ENCODE measurements at regions not wholly inside any gene's neighbourhood (a gene's known extent, or its start where the extent isn't known, plus 50 kb on each side); places are given as distances from the start of the nearest gene placed in this dataset.
"Not testable (repeated sequence)": the region's sequence is repeated elsewhere in the genome, so short reads cannot be mapped to it uniquely, and the experiment has no call there.

- no peak for DNase-seq
Measured at GRCh38 chr2:183666031-183666430, 541.8 kb downstream of the NUP35 start.

DNA sequence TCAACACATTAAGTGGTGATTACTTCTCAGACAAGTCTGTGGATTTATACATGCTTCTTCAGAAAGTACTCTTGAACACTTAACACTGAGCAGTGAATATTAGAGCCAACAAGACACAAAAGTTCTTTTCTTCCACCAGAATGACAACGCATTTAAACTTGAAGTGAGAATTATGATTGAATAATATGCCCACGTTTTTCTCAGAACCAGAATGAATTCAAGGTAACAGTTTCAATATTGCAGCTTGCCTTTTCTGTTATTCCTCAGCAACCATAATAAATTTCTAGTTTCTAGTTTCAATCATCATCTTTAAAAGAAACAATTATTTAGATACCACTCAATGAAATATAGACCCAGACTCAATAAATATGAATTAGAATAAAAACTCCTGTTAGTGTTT, 547.0 kb downstream of the NUP35 start:
- DNase-seq: no peak

GRCh38 chr2:183678908-183679307, 554.7 kb downstream of the NUP35 start:
- no peak for DNase-seq

DNA sequence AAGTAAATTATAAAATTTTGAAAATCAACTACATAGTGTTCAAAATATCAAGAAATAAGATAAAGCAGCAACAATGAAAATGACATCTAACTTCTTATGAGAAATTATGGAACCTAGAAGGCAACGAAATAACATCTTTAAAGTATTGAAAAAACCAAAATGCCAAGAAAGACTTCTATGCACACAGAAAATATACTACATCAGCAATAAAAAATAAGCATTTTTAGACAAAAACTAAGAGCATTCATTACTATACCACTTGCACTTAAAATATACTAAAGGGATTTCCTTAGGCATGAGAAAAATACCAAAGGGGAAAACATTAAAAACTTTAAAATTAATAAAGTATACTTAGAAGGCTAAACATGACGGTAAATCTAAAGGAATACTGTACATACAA, 556.3 kb downstream of the NUP35 start:
- no peak for DNase-seq

DNA sequence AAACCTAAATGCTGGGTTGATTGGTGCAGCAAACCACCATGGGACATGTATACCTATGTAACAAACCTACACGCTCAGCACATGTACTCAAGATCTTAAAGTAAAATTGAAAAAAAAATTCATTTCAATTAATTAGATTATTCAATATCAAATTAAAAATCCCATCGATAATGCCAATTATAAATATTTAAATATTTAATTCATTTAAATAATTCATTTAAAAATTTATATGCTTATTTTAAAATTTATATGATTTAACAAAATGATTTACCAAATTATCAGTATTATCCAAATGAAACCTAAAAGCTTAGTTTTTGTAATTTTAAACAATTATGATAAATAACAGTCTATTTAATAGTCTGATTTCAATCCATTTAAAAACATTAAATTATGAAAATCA, 560.4 kb downstream of the NUP35 start:
- no peak for DNase-seq

- DNase-seq: no peak
Measured at GRCh38 chr2:183696028-183696427, 571.8 kb downstream of the NUP35 start.

- DNase-seq: no peak
Measured at GRCh38 chr2:183709829-183710228, 585.6 kb downstream of the NUP35 start.

GRCh38 chr2:183718246-183718645, 594.0 kb downstream of the NUP35 start:
- no peak for DNase-seq

- no peak for DNase-seq
Measured at GRCh38 chr2:183723278-183723677, 599.0 kb downstream of the NUP35 start.

DNA sequence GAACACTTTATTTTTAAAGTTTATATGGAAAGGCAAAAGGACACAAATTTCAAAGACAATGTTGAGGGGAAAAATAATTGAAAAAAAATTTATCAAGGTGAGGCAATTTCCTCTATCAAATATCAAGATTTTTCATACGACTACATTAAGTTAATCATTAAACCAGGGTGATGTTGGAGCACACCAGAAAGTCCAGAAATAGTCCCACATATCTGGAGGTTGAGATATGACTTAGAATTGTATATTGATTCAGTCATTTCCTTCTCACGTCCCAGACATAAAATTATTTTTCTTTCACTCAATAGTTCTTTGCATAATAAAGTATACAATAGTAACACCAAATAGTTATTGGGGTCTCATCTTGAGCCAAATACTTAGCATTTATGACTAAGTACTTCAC, 605.1 kb downstream of the NUP35 start:
- no peak for DNase-seq

DNA sequence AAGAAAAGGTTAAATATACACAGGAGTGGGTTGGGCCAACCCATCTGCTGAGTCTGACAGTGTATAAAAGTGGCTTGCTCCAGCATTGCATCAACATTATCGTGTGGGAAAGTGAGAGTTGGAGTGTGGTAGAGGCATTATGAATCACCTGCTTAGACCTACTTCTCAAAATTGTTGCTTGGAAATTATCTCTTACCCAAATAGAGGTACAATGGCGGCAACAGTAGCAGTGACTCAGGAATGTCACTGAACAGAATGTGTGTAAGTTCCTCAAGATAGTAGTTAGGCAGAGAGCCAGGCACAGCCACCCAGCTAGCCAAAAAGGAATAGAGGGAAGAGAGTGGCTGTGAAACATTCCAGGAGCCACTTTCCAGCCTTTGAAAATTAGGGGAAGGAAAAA, 616.0 kb downstream of the NUP35 start:
- DNase-seq: no peak

DNA sequence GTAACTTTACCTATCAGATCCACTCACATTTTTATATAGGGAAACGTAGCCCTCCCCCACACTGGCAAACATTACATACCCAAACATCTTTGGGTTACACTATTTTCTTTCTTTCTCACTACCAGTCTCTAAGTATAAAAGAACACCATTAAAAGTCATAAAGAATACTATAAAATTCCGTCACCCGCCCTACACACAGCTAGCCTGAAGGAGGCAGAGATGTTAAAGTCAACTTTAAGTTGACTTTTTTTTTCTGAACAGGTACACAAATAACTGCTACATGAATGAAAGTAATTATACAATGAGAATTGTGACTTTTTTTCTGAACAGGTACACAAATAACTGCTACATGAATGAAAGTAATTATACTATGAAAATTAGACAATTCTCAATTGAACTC, 628.3 kb downstream of the NUP35 start:
- DNase-seq: no peak

DNA sequence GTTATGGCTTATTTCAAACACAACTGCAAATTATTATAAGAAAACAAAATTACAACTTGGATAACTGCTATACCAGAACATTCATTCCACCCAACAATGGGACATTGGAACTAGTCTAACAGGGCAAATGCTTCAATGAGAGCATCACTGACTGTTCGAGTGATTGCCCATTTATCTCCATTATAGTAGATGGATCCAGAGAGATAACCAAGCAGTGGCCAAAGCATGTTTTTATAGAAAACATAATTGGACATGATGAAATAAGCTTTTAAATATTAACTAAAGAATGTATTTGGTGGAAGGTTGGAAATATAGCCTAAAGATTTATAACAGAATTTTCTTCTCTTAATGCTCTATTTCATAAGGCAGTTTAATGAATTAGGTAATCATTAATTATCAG, 634.8 kb downstream of the NUP35 start:
- no peak for DNase-seq

DNA sequence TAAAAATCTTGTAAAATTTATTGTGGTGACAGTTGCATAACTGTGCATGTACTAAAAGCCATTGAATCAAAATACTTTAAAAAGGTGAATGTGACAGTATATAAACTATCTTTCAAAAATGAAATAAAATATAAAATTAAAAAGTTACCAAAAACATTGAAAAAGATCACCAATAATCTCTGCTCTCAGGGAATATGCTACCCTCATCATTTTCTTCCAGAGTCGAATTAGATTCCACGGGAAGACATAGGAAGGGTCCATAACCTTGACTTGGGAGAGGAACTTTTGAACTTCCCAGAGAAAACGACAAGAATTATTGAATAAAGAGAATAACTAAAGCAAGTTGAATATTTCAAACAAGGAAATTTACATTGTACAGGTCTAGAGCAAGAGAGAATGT, 649.5 kb downstream of the NUP35 start:
- DNase-seq: no peak

DNA sequence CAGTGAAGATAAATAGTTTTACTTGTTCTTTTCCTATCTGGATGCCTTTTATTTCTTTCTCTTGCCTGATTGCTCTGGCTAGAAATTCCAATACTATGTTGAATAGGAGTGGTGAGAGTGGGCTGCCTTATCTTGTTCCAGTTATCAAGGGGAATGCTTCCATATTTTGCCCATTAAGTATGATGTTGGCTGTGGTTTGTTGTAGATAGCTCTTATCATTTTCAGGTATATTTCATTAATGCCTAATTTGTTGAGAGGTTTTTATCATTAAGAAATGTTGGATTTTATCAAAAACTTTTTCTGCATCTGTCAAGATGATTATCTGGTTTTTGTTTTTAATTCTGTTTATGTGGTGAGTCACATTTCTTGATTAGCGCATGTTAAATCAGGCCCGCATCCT, 655.8 kb downstream of the NUP35 start:
- no peak for DNase-seq

DNA sequence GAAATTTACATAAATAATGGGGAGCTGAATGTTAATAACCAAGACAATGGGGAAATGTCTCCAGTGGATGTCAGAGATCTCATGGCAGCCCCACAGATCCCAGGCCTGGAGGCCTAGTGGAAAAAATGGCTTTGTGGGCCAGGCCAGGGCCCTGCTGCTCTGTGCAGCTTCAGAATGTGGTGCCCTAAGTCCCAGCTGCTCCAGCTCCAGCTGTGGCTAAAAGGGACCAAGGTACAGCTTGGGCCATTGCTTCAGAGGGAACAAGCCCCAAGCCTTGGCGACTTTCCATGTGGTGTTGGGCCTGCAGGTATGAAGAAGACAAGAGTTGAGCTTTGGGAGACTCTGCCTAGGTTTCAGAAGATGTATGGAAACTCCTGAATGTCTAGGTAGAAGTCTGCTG, 658.2 kb downstream of the NUP35 start:
- no peak for DNase-seq

DNA sequence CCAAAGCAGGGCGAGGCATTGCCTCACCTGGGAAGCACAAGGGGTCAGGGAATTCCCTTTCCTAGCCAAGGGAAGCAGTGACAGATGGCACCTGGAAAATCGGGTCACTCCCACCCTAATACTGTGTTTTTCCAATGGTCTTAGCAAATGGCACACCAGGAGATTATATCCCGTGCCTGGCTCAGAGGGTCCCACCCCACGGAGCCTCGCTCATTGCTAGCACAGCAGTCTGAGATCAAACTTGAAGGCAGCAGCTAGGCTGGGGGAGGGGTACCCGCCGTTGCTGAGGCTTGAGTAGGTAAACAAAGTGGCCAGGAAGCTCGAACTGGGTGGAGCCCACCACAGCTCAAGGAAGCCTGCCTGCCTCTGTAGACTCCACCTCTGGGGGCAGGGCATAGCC, 664.6 kb downstream of the NUP35 start:
- DNase-seq: not testable (repeated sequence)

- not testable (repeated sequence) for DNase-seq
Measured at GRCh38 chr2:183792165-183792924, 668.1 kb downstream of the NUP35 start.

DNA sequence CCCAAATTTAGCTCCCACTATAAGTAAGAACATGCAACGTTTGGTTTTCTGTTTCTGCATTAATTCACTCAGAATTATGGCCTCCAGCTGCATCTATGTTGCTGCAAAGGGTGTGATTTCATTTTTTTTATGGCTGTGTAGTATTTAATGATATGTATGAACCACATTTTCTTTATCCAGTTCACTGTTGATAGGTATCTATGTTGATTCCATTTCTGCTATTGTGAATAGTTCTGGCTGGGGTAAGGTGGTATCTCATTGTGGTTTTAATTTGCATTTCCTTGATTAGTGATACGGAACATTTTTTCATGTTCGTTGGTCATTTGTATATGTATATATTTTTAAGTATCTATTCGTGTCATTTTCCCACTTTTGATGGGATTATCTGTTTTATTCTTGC, 674.3 kb downstream of the NUP35 start:
- DNase-seq: no peak

- no peak for DNase-seq
Measured at GRCh38 chr2:183799761-183800160, 675.5 kb downstream of the NUP35 start.

DNA sequence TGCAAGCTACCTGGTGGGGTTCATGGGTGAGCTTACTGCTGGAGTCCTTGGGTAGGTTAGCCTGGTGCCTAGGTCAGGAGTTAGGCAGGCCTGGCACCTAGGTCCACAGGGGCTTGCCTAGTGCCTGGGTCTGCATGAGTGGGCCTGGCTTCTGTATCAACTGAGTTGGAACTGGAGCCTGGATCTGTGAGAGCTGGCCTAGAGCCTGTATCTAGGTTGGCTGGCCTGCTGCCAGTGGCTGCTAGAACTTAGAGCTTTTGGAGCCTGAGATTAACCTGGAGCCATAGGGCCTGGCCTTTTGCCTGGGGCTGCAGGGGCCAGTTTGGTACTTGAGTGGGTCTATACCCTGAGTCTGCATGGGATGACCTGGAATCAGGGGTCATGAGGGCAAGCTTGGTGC, 679.4 kb downstream of the NUP35 start:
- no peak for DNase-seq

DNA sequence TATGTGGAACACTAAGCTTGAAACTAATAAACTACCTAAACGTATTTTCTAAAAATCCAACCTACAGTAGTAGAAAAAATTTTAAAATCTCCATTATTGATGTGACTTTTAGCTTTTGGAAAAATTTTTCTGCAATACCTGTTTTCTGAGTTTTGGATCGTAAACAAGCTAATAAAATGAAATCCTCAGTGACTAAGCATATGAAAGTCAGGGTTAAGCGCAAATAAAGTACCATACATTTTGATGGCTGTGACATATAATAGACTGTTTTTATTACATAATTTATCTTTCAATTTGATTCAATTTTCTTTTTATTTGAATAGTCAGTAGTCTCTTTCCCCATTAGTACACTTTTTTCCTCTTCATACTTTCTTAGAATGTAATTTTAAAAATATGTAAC, 683.6 kb downstream of the NUP35 start:
- no peak for DNase-seq

GRCh38 chr2:183809404-183809803, 685.2 kb downstream of the NUP35 start:
- DNase-seq: no peak

DNA sequence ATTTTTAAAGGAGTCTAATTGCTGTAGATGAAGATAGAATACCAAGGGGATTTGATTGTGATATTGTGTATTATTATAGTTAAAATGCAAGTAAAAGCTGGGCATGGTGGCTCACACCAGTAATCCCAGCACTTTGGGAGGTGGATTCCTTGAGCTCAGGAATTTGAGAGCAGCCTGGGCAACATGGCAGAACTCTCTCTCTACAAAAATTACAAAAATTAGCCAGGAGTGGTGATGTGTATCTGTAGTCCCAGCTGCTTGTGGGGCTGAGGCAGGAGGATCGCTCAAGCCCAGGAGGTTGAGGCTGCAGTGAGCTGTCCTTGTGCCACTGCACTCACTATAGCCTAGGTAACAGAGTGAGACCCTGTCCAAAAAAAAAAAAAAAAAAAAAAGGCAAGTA, 687.0 kb downstream of the NUP35 start:
- no peak for DNase-seq

DNA sequence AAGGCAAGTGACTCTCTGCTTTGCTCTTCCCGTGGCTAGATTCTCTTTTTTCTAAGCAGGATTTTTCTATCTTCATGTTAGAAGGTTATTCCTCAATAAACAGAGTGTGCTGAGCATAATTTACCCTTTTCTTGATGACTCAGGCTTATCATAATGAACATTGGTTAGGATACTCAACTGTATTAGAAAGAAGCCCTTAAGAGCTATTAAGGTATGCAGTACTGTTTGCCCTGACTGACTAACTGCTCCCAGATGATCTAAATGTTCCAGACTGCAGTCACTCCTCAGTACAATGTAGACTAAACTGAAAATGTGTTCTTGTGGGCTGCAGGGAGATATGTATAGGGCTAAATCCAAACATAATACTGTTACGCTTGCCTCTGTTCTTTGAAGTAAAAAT, 687.8 kb downstream of the NUP35 start:
- DNase-seq: no peak

GRCh38 chr2:183825710-183826109, 701.5 kb downstream of the NUP35 start:
- DNase-seq: no peak
